Left cardiac atrium (tissue), 4 donors: ENCODE measurements at regions not wholly inside any gene's neighbourhood (a gene's known extent, or its start where the extent isn't known, plus 50 kb on each side); places are given as distances from the start of the nearest gene placed in this dataset.

ENCODE experiments used
- ATAC-seq, 2 donors: fragments of 200-7000 bp; cut with Tn5 transposase; one replicate each; pipeline ENCODE4 v1.9.1; 2020; ENCODE audit warnings: mild to moderate bottlenecking in 2 of 2, moderate library complexity in 2 of 2
- DNase-seq: peaks from one replicate; pipeline ENCODE4 v3.0.0-alpha.2; 2020
- intact Hi-C, 2 donors: fragments of 100-400 bp; cut with DNase I; formaldehyde crosslinking; loops; one replicate each; pipeline versions ENCODE4 v1.14.1 to v1.15.1; 2022 to 2023
- donor health status: DM: no; HTN: yes; CAD: no.
- donor health status: DM: no; HTN: yes; CAD: no; lungs with severe emphysema.
- donor health status: DM: yes; HTN: yes; CAD: no.
- donor health status: Dilated cardiomyopathy.

DNA sequence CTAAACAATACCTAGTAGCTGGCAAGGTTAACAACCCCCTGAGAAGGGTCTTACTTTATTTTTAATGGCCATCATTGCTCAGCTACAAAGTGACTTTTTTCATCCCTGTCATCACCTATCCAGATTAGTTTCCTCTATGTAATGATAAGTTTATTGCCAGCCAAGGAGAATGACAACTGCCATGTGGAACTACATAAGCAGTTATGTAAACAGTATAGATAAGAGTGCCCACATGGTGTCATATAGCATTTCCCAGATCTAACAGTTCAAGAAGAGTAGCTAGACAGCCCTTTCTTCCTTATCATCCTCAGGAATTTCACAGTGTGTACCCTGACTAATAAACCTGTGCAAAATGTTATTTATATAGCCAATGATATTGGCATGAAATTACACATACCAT lies 240.2 kb upstream of the PIK3C3 start:
- intact Hi-C loops = no loop called here
- no peak for DNase-seq
- ATAC-seq = no peak

DNA sequence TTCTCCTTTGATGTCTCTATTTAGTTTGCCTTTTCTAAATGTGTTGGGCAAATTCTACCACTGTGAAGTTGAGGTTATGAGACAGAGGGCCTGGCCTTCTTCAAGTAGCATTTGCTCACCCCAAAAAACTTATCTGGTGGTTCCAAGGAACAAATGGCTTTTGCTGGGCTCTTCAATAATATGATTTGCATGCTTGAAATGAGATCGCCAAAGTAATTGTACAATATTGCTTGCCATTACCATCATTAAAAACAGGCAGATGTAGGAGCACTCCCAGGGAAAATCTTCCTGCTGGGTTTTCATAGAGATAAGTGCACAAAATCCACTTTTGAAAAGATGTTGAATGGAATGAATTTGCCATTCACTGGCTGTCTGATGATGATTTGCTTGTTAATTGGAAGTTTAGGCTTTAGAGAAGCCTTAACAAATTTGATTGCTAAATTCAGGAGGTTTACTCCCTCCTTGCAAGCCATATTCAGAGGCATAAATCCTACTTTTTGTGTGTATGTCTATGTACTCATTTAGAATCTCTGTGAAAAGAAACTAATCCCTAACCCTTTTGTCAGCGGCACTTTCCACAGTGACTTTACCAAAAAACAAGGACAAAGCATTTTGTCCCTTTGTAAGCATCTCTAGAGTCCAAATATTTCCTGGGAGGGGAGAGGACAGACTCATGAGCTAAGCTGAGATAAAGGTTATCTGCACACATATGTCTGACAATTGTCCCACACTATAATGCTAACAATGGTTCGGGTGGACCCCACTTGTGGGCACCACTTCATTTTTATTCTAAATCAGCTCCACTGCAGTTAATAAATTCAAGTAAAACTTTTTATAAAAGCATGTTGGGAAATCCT lies 240.8 kb upstream of the PIK3C3 start:
- ATAC-seq (no peak), DNase-seq (no peak)
- intact Hi-C loops = no loop called here

DNA sequence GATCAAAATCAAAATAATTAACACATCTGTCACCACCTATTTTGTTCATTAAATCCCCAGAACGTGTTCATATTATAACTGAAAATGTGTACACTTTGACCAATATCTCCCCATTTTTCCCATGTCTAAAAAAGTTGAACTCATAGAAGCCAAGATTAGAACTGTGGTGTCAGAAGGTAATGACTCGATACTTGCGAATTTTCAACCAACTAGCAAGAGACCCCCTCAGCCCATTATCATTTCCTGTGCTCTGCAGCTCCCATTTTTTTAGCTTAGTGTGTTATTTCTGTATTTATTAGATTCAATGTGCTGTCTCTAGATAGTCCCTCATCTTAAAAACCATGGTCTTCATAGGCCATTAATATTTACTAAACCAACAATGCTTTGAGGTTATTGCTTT lies 248.7 kb upstream of the PIK3C3 start:
- DNase-seq (no peak), ATAC-seq (no peak)
- intact Hi-C loops = no loop called here

DNA sequence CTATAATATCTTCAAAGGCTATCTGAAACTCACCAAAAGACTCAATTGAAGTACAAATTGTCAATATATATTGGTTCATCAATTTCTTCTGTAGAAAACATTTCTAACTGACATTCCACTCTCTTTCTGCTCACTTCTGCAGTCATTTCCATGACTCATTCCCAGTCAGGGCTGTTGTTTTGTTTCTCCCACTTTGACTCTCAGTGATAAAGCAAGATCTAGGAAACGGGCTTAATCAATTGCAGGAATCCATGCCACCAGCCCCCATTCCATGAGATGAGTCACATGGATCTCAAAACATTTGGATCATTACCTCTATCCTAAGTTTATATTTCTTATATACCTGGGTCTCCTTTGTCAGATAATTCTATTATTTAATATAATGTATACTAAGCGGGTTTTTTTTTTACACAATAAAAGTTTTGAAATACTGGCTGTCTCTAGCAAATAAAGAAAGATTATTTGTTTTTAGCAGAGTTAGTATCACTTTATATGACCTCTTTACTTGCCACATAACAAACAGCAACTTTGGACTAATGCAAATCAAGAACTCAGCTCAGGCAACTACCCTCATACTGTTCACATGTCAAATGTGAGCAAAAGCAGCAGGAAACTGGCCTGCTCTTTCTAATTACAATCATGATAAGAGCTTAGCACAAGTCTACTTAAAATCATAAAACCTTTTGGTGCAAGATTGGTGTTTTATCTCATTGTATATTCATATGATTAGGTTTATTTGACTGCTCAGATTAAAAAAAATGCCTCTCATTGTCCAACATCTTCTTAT lies 251.1 kb upstream of the PIK3C3 start:
- DNase-seq (no peak), ATAC-seq (no peak)
- intact Hi-C loops = no loop called here

DNA sequence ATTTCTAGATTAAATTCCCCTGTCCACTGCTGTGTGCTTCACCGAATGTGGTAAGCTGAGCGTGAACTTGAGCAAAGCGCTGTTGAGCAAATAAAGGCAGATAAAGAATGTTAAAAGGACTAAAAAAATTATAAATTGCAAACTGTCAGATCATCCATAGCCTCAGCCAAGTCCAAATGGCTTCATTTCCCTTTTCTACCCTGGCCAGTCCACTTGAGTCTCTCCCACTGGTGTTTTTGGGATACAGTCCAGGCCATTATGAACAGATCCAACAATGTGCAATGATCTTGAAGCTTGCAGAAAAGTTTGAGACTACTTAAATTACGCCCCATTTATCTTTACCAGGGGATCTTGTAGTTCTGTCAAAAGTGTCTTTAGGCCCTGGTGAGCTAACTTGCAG lies 254.6 kb upstream of the PIK3C3 start:
- ATAC-seq (no peak), DNase-seq (no peak)
- intact Hi-C loops = no loop called here

DNA sequence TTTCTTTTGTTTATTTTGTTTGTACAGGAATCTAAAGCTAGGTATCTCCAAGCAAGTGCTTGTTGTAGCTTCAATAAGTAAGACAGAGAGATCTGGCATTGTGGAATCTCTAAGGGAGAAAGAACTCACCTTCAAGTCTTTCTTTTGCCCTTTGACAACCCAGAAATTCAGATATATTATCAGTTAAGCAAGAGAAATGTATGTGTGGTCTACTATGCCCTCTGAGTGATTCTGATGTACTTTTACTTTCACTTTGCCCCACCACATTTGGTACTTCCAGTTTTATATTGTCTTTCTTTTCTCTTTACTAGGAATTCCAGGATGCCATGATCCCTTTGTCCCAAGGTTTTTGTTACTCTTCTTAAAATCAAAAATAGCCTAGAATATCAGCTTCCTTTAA lies 259.6 kb upstream of the PIK3C3 start:
- no peak for ATAC-seq
- no peak for DNase-seq
- intact Hi-C loops = no loop called here

DNA sequence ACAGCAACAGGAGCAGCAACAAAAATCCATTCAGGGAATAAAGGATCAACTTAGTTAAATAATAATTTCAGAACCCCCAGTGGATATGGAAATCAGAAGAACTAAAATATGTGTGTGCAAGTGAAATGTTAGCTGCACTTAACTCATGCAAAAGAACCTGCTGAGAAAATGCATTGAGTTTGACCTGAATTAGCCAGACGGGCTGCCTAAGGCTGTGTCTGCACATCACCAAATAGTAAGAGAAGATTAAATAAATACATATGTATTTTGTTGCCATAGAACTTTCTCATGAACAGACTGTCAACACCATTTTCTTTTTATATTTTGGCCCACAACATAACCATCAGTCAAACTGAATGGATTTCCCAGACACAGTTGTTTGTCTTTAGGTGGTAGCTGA lies 262.0 kb upstream of the PIK3C3 start:
- intact Hi-C loops = no loop called here
- no peak for ATAC-seq
- DNase-seq = no peak

DNA sequence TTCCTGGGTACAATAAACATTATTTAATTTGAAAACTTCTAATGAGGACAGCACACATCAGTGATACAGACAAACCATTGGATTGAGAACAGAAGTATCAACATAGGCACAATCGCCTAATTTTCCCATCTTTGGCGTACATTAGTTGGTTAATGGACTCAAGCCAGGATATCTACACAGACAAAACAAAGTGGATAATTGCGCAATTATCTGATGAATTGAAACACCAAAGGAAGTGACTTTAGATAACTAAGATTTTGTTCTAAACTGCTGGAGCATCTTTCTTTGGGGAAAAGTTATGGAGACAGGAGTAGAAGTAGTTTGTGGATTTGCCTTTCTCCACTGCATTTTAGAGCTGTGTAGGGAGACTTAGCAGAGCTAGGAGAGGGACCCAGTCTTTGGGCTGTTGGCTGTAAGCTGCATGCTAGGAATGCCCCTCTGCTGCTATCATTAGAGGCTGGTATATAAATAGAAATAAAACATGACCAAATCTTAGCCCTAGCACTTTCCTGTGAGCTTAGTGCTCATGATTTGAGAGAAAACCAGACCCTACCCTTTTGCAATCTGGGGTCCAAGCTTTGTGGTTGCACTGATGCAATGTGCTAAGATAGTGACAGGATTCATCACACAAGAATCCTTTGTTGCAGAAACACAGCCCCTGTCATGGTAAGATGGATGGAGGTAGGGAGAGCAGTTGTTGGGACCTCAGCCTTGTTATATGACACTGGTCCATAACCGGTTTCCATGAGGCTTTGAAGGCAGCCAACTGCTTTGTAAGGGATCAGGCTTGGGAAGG lies 264.5 kb upstream of the PIK3C3 start:
- DNase-seq (no peak), ATAC-seq (peak in 1 of 2 donors; percentile 59)
- intact Hi-C loops = no loop called here

DNA sequence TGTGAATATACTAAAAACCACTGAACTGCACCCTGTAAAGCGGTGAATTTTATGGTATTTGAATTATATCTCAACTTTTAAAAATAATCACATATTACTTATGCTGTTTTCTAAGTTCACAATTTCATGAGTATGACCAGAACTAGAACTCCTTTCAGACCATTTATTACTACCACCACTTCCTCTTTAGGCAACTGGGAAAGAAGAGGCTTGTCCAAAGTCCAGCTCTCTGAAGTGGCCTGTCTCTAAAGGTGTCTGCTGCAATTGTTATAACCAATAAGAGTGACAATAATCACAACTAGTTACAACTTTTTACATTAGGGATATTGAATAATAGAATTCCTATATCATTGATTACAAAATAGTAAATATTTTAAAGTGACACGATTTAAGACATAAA lies 267.9 kb upstream of the PIK3C3 start:
- ATAC-seq (no peak), DNase-seq (no peak)
- intact Hi-C loops = no loop called here

DNA sequence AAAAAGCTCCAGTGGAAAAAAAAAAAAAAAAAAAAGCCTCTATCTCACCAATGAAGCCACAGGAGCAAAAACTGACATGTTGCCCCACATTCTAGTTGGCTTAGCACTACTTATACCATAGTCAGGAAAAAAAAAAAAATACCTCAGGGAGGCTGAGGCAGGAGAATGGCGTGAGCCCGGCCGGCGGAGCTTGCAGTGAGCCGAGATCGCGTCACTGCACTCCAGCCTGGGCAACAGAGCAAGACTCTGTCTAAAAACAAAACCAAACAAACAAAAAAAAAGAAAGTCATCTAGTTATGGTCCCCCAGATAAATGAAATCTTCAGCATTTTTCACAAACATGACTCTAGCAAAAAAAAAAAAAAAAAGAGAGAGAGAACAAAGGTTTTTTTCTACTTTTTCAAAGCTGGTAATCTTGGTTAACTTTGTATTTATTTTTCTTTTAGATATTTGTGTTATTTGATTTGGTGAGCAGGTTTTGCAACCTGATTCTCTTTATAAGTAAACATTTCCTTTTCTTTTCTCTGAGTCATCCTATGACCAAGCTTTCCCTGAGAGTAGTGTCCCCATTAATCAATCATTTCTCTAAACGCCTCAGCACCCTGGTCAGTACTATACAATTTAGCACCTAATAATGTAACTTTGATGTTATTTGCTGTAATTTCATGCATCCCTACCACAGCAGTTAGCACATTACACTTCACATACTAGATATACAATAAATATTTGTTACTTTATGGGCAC lies 273.7 kb upstream of the PIK3C3 start:
- intact Hi-C loops = no loop called here
- ATAC-seq = no peak
- DNase-seq = no peak

DNA sequence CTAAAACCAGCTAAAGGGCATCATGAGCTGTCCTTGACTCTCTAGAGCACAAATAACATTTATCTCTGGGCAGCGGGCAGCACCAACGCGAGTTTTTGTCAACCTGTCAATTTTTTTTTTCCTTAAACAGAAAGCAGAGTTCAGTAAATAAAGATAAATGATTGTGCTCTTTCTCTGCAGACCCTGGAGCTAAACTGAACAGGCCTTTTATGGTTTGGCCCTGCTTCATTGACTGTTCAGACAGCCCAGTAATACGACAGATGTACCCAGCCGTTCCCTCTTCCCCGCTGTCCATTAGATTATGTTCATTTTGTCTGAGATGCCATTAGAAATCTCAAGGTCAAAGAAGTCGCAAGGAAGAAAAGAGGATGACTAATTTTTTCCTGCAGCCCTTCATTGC lies 280.5 kb upstream of the PIK3C3 start:
- DNase-seq (no peak), ATAC-seq (peak in 1 of 2 donors; percentile 17)
- intact Hi-C loops = no loop called here

DNA sequence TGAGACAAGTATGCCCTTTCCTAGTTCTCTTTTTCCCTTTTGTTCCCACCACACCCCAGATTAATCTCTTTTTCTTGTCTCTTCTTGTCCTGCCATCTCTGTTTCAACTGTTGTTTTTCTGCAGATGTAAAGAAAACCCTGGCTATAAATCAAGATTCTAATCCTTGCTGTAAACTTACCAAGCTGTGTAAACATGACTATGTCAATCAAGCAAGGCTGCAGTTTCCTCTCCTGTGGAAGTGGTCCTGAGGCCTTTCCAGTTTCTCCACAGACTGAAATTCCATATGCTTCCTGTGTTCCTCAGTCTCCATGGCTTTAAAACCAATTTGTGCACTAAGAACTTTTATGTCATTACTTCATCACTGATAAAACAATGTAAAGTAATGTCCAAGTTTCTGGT lies 288.8 kb upstream of the PIK3C3 start:
- intact Hi-C loops = no loop called here
- ATAC-seq (no peak), DNase-seq (no peak)

DNA sequence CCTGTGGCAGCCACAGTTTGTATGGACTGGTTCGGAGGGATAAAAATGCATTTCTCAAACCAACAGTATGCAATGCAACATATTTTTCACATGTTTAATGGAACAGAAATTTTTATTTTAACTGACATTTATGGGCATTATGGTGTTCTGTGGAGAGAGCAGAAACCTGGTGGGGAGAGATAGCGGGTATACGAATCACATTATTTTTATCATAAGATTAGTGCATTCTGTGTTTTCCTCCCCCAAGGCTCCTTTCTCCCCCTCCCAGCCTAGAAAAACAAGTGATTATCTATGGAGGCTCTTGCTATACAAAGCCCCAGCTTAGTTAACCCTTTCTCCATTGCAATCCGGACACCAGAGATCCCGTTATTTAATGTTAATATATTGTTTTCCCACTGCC lies 289.8 kb upstream of the PIK3C3 start:
- no peak for ATAC-seq
- no peak for DNase-seq
- intact Hi-C loops = no loop called here

DNA sequence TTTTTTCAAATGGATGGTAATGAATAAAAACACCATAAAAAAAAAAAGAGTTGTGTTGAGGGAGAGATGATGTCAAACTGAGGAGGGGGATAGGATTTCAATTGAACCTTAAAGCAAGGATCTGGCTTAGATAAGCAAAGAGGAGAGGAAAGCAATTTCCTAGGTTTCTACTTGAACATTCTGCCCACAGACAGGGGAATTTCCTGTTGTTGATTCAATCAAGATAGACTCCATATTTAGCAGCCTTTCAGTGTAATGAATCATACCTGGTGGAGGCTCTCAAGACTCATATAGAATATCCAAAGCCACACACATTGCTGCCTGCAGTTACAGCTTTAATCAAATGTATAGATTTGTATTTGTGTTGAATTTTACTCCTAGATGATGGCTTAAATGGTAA lies 294.4 kb upstream of the PIK3C3 start:
- ATAC-seq (no peak), DNase-seq (no peak)
- intact Hi-C loops = no loop called here

DNA sequence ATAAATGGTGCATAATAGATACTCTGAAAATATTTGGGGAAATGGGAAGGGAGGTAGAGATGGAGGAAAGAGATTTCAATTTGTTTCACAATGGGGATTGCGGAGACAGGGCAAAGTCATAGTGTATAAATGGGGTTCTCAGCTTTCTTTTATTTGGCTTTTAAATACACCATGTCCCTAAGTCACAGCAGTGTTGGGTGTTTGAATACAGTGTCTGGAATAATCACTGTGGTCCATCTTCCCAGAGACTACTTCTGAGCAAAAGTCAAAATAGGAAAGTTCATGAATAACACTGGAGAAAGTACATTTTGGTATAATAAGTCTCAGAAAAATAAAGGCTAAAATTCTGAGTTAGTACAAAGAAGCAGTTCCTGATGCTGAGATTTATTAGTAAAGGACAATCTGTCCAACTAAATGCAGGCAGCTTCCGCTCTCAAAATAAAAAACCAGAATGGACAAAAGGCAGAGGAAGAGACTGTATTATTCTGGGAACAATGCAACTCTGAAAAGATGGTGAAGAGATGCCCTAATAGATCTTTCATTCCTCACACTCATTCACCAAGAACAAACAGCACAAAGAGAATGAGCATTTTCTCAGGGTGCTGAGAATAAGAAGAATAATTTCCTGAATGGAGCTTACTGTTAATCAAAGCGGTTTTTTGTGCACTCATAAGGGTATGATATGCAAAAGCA lies 295.4 kb upstream of the PIK3C3 start:
- intact Hi-C loops = no loop called here

DNA sequence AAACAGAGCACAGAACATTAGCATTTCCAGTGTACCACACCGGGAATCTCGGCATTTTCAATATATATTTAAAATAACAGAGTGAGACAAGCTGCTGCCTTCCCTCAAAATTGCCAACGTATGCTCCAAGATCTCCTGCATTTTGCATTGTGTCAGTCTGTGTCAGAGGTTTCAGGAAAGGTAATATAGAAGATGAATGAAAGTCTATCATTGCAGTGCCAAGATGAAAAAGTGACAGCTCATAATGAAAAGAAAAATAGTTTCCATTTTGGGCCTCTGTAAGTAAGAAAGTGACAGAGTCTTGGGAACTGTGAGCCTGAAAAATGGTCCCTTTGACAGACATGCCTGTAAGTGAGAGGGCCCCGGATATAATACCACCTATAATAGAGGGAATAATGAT lies 297.8 kb upstream of the PIK3C3 start:
- intact Hi-C loops = no loop called here
- DNase-seq (no peak), ATAC-seq (no peak)

More for the DNA sequence above, 295.4 kb upstream of the PIK3C3 start:
- DNase-seq (no peak), ATAC-seq (no peak)

DNA sequence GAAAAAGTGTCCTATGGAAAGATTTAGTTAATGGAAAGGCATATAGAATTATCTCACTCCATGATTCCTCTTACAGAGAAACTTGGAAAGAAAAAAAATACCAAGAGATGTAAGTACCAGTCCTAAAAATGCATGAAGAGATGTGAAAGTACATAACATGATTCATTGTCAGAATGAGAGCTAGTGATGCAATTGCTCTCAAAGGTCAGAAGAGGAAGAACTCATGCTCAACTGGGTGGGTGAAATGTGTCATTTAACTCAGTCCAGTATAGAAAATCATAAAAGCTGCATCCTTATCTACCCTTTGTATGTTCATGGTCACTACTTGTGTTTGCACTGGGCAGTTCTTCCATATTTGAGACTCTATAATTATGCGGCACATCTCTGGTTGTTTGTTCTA lies 300.0 kb upstream of the PIK3C3 start:
- DNase-seq (no peak), ATAC-seq (no peak)
- intact Hi-C loops = no loop called here

DNA sequence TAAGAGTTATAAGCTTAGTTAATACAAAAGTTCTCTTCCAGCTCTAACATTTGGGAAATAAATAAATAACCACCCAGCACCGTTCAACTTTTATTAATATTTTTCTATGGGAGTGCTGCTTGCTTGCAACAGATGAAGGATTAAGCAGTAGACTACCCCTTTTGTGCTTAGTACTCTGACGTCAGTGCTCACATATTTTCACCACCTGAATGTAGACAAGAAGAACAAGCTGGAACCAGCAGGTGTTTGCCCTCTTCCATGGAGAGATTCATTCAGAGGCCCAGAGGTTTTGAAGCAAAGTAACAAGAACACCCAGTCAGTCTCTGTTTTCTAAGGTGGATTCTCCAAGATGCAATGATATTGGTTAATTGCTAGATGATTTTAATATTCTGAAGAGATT lies 307.1 kb upstream of the PIK3C3 start:
- ATAC-seq (no peak), DNase-seq (no peak)
- intact Hi-C loops = no loop called here
